Left lung (tissue), 4 donors: ENCODE measurements at regions not wholly inside any gene's neighbourhood (a gene's known extent, or its start where the extent isn't known, plus 50 kb on each side); places are given as distances from the start of the nearest gene placed in this dataset.

ENCODE experiments used
- ATAC-seq: fragments of 200-7000 bp; cut with Tn5 transposase; one replicate; pipeline ENCODE4 v1.9.1; 2020; ENCODE audit warnings: moderate library complexity
- DNase-seq, 4 donors: peaks; one replicate each; pipeline ENCODE4 v3.0.0-alpha.2; 2013 to 2020
- H3K27ac ChIP-seq, 2 donors: fragments of 200-600 bp; sonication (generic) in 1 of 2; one replicate each; pipeline versions ENCODE4 v1.5.0 to v1.8.0; 2020 to 2021
- H3K27me3 ChIP-seq, 2 donors: fragments of 200-600 bp; sonication (generic) in 1 of 2; one replicate each; pipeline versions ENCODE4 v1.5.0 to v1.8.0; 2020 to 2021
- H3K36me3 ChIP-seq, 2 donors: fragments of 200-600 bp; sonication (generic) in 1 of 2; one replicate each; pipeline versions ENCODE4 v1.5.0 to v1.8.0; 2020 to 2021
- H3K4me1 ChIP-seq, 2 donors: fragments of 200-600 bp; one replicate each; pipeline ENCODE4 v1.8.0; 2021
- H3K4me3 ChIP-seq, 2 donors: fragments of 200-600 bp; sonication (generic) in 1 of 2; one replicate each; pipeline versions ENCODE4 v1.5.0 to v1.8.0; 2020 to 2021; ENCODE audit warnings: mild to moderate bottlenecking in 1 of 2
- H3K9me3 ChIP-seq, 2 donors: fragments of 200-600 bp; sonication (generic) in 1 of 2; one replicate each; pipeline versions ENCODE4 v1.5.0 to v1.8.0; 2020 to 2021
- intact Hi-C, 2 donors: fragments of 100-400 bp; cut with DNase I; formaldehyde crosslinking; loops; one replicate each; pipeline versions ENCODE4 v1.11.2 to v1.14.2; 2022
- TF ChIP-seq, protein P1 (sequence below), 2 donors: fragments of 200-600 bp; sonication (generic) in 1 of 2; IDR thresholded peaks; one replicate each; pipeline versions ENCODE4 v1.5.0 to v1.8.0; 2021; ENCODE audit warnings: antibody characterized with exemption in 2 of 2
- donor health status: DM: no; HTN: yes; CAD: no.
- donor health status: DM: no; HTN: no; CAD: no.

DNA sequence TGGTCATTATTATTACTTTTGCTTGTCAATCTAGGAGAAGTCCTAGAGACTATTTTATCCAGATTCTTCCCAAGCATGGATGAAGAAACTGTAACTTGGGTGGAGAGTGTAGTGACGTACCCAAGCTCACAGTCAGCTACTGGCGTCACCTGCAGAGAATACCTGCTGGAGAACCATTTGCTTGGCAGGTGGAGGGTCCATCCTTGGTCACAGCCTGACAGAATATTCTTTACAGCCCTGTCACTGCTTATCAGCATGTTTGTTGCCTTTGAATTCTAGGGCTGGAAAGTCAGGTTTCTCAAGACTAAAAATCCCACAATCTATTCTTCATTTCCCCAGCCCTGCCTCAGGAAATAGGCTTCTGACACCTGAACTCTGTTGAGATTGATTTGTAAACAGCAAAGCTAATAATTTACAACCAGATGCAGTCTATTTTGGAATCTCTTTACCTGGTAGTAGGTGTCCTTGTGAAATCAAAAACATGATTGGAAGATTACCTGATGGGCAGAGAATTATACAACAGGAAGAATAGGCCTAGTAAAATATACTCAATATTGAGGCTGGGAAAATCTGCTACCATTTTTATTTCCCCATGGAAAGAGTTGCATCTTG, 100.4 kb upstream of the ZNF644 start:
- H3K27me3 ChIP-seq, result no peaks in the 10 kb centered on the region
- intact Hi-C loops, result no loop called here
- H3K4me1 ChIP-seq, result peaks cover 6 to 8% of the 10 kb centered on the region in 2 donors
- H3K9me3 ChIP-seq, result no peaks in the 10 kb centered on the region
- no peak overlapping the region for H3K4me3 ChIP-seq
- TF ChIP-seq, protein P1, sequence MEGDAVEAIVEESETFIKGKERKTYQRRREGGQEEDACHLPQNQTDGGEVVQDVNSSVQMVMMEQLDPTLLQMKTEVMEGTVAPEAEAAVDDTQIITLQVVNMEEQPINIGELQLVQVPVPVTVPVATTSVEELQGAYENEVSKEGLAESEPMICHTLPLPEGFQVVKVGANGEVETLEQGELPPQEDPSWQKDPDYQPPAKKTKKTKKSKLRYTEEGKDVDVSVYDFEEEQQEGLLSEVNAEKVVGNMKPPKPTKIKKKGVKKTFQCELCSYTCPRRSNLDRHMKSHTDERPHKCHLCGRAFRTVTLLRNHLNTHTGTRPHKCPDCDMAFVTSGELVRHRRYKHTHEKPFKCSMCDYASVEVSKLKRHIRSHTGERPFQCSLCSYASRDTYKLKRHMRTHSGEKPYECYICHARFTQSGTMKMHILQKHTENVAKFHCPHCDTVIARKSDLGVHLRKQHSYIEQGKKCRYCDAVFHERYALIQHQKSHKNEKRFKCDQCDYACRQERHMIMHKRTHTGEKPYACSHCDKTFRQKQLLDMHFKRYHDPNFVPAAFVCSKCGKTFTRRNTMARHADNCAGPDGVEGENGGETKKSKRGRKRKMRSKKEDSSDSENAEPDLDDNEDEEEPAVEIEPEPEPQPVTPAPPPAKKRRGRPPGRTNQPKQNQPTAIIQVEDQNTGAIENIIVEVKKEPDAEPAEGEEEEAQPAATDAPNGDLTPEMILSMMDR (IDR thresholded peaks at IDR 0.05), result no peak
- DNase-seq (no peak), ATAC-seq (no peak)
- no peak overlapping the region for H3K27ac ChIP-seq
- no peaks in the 10 kb centered on the region for H3K36me3 ChIP-seq

DNA sequence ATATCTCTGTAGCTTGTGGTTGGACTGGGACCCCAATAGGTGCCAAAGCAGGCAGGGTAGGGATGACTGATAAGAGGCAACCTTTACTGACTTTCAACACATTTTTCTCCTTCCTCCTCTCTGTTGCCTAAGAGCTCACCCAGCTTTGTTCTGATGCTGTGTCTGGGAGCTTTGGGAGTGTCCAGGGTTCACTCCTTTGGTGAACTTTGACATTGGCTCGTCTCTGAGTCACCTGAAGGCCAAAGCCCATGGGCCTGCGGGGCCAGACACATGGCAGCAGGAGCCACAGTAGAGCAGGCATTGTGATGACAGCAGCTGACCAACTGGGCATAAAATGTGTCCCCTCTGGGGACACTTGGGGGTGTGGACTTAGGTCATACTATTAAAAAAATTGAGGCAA, 99.5 kb upstream of the ZNF644 start:
- TF ChIP-seq, protein P1 (IDR thresholded peaks at IDR 0.05), result no peak
- H3K4me3 ChIP-seq, result no peak overlapping the region
- H3K27ac ChIP-seq, result no peak overlapping the region
- intact Hi-C loops, result no loop called here
- H3K4me1 ChIP-seq, result peaks cover 6 to 8% of the 10 kb centered on the region in 2 donors
- no peaks in the 10 kb centered on the region for H3K27me3 ChIP-seq
- no peak for ATAC-seq
- no peak for DNase-seq
- no peaks in the 10 kb centered on the region for H3K9me3 ChIP-seq
- H3K36me3 ChIP-seq, result no peaks in the 10 kb centered on the region

DNA sequence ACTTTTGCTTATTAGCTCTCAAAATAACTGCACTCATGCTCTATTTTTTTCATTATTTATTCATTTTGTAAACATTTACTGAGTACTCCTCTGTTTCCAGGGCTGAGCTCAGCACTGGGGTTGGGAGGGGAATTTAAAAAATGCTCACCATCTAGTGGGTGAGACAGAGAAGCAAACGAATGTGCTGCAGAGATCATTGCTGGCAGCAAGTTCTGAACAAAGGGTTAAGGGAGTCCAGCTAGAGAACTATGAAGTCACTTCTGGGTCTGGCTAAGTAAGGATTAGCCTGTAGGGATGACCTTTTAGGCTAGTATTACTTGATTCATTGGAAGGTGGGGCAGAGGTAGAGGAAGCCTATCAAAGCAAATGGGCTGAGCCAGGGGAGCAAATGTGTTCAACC, 99.1 kb upstream of the ZNF644 start:
- TF ChIP-seq, protein P1 (IDR thresholded peaks at IDR 0.05), result no peak
- Histone ChIP-seq H3K27ac (no peak overlapping the region), H3K36me3 (no peaks in the 10 kb centered on the region), H3K4me3 (no peak overlapping the region), H3K27me3 (no peaks in the 10 kb centered on the region), H3K9me3 (no peaks in the 10 kb centered on the region), H3K4me1 (peaks cover 6 to 8% of the 10 kb centered on the region in 2 donors)
- intact Hi-C loops, result no loop called here
- peak; percentile 85 for ATAC-seq
- DNase-seq, result peak in 2 of 4 donors; percentile 8 to 28

DNA sequence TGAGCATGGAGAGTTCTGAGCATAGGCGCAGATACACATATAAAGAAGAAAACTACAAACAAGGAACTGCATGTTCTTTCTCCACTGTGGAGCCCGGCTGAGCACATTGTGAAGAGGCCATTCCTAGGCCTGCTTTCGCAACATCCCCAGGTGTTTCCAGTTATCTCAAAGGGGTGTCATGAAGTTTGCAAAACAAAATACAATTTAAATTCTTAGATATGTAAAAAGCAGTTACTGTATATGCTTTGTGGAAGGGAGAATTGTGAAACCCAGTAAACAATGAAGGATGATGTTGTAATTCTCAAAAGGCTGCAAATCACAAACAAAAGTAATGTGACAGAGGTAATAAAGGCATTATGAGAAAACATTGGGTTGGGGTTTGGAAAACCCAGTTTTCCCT, 98.6 kb upstream of the ZNF644 start:
- Histone ChIP-seq H3K9me3 (no peaks in the 10 kb centered on the region), H3K27ac (no peak overlapping the region), H3K27me3 (no peaks in the 10 kb centered on the region), H3K36me3 (no peaks in the 10 kb centered on the region), H3K4me3 (no peak overlapping the region), H3K4me1 (peaks cover 6 to 8% of the 10 kb centered on the region in 2 donors)
- peak in 1 of 4 donors; percentile 11 for DNase-seq
- intact Hi-C loops, result no loop called here
- peak; percentile 87 for ATAC-seq
- TF ChIP-seq, protein P1 (IDR thresholded peaks at IDR 0.05), result no peak

DNA sequence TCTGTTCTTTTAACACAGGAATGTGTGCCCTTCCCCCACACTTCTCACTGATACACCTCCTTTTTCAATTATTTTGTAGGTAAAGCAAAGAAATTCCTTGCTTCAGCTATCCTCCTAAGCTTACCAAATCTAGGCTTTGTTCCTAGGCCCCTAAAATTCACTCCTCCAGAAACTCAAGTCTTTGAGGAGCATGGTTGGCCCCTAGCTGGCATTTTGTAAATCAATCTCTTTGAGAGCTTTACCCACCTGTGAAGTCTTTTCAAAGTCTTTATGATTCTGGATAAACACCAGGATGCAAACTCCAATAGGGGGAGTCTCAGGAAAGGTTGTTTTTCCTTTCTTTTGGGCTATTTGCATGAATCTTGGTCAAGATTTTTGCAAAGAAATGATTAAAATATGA, 82.9 kb upstream of the ZNF644 start:
- no peaks in the 10 kb centered on the region for H3K9me3 ChIP-seq
- no peak overlapping the region for H3K4me3 ChIP-seq
- H3K27ac ChIP-seq, result no peak overlapping the region
- H3K36me3 ChIP-seq, result no peaks in the 10 kb centered on the region
- intact Hi-C loops, result no loop called here
- H3K4me1 ChIP-seq, result no peaks in the 10 kb centered on the region
- no peak for DNase-seq
- TF ChIP-seq, protein P1 (IDR thresholded peaks at IDR 0.05), result no peak
- no peaks in the 10 kb centered on the region for H3K27me3 ChIP-seq
- ATAC-seq, result no peak
